NCI-H82 treated with DMSO at 0.1 percent for 48 hours (cell line): ENCODE measurements at regions not wholly inside any gene's neighbourhood (a gene's known extent, or its start where the extent isn't known, plus 50 kb on each side); places are given as distances from the start of the nearest gene placed in this dataset.
"Not testable (repeated sequence)": the region's sequence is repeated elsewhere in the genome, so short reads cannot be mapped to it uniquely, and the experiment has no call there.

Experiments
- DNase-seq: peaks from one replicate; lab custom pipeline; 2025; ENCODE audit not compliant: unreplicated experiment; lab: John Stamatoyannopoulos, UW

GRCh38 chr11:87885084-87885483 lies 290.2 kb downstream of the RAB38 start:
- not testable (repeated sequence) for DNase-seq

DNA sequence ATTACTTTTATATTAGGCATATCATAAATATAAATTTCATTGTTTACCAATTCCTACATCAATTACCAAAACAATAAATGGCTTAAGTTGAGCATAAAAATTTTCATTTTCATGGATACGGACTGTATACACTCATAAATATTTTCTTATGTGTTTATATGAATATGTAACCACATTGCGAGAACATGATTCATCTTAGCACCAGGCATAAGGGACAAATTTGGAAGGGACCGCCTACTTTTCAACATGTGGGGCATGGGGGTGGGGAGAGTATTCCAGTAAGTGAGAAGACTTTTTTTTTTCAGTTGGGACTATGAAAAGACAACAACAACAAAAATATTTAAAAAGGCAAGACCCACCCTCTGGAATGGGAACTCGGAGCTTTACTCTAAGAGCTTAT lies 296.1 kb downstream of the RAB38 start:
- no peak for DNase-seq

GRCh38 chr11:87878373-87878825 lies 296.8 kb downstream of the RAB38 start:
- no peak for DNase-seq

GRCh38 chr11:87871056-87871455 lies 304.2 kb downstream of the RAB38 start:
- no peak for DNase-seq

- DNase-seq, result no peak
Measured at GRCh38 chr11:87870086-87870485, 305.2 kb downstream of the RAB38 start.

GRCh38 chr11:87866951-87867350 lies 308.3 kb downstream of the RAB38 start:
- no peak for DNase-seq

DNA sequence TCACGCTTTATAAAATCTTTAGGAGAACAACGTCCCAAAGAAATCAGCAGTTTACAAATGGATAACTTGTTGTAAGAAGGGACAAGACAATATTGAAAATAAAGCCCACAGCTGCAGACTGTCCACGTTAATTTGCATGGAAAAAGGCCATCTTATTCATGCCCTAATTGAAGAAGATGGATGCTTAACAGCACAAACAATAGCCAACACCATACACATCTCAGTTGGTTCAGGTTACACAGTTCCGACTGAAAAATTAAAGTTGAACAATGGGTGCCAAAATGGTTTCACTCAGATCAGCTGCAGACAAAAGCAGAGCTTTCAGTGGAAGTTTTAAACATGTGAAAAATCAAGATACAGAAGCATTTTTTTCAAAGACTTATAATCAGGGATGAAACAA lies 314.2 kb downstream of the RAB38 start:
- DNase-seq, result no peak

- no peak for DNase-seq
Measured at GRCh38 chr11:87859636-87860035, 315.6 kb downstream of the RAB38 start.

- no peak for DNase-seq
Measured at GRCh38 chr11:87851827-87852226, 323.4 kb downstream of the RAB38 start.

DNA sequence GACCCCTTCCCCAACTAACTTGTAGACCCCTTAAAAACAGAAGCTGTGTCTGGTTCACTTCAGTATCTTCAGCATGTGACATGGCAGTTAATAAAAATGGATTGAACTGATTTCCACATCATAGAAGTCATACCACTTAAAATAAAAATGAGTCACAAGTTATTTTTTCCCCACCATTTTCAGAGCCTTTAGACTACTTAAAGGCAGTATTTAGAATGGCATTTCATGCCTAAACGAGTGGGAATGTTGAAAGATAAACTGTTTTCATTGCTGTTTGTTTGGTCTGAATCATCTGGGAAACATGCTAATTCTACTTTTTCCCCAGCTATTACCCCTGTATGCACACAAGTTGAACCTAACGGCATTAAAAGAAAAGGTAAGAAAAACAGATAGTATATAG lies 324.0 kb downstream of the RAB38 start:
- DNase-seq, result no peak

- no peak for DNase-seq
Measured at GRCh38 chr11:87849216-87849615, 326.0 kb downstream of the RAB38 start.

DNA sequence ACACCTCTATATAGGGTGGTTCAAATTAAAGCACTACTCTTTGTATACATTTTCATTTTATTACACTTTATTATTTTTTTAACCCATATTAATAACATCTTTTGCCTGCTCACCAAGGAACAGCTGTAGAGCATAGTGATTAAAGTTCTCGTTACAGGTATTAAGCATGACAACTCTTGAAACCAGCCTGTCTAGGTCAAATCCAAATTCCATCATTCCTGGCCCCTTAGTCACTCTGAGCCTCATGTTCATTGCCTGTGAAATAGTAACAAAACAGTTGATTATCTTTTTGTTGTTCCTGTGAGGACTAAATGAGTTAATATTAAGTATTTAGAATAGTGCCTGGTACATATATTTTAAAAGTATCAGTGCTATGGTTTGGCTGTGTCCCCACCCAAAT lies 334.5 kb downstream of the RAB38 start:
- no peak for DNase-seq

- DNase-seq, result no peak
Measured at GRCh38 chr11:87832211-87832610, 343.0 kb downstream of the RAB38 start.

DNA sequence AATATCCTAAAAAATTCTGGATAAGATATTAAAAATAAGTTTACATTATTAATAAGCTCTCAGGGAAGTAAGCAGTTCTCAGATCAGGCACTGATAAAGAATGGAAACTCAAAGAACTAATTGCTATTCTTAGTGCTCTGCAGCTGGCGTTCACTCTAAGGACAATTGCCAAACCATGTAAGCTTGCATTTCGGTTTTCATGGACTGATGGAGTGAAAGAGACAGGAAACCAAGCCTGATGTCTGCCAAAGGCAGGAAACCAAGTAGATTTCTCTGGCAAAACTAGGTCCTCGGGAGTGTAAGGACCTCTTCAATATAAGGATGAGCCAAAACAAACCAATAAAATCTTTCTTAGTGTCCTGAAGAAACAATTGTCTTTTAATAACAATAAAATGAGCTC lies 355.2 kb downstream of the RAB38 start:
- DNase-seq, result no peak

GRCh38 chr11:87819151-87819550 lies 356.1 kb downstream of the RAB38 start:
- no peak for DNase-seq

GRCh38 chr11:87812571-87813365 lies 362.5 kb downstream of the RAB38 start:
- DNase-seq, result no peak

DNA sequence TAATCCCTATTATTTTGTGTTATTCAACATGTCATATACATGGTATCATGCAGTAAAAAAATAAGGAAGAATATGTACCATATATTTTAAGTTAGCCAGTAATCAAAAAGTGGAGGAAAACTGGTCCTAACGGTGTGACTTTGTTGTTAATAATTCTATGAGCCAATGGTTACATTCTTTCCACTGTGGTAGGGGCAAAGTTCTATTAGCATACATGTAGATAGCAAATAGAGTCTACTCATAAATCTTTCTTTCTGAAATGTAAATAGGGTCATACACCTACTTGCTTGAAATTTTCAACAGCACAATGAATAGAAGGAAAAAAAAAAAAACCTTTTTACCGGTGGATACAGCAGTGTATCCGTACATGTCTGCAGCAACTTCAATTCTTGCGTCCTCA lies 364.8 kb downstream of the RAB38 start:
- DNase-seq, result no peak

DNA sequence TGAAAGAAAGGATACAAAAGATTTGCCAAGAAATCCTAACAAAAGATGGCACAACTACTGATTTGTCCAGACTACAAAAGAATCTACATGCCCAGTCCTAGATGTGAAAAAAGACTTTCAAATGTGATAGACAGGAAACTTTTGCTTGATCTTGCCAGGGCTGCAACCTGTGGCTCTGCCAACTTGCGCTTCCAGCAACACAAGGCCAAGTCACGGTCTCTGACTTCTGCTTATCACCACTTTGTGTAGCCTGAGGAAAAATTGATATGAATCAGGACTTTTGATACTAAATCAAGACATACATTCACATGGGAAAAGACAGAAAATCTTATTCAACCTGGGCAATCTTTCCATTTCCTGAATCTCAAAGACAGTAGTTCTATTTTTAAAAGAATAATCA lies 366.0 kb downstream of the RAB38 start:
- no peak for DNase-seq

- no peak for DNase-seq
Measured at GRCh38 chr11:87804176-87804575, 371.1 kb downstream of the RAB38 start.

DNA sequence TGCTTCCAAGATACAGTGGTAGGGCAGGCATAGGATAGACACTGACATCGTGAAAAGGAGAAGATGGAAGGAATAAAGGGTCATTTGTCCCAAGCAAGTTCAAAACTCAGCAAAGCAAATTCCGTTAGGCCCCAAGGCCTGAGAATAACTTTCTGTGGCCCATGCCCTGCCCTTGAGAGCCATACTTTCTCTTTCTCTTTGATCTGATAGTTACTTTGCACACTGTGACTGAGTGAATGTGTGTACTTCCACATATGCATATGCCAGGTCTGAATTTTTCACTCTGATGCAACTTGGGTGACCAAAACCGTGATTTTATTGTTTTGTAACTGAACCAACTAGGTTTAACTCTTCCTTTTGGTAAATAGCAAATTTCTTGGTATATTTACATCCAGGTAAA lies 371.5 kb downstream of the RAB38 start:
- no peak for DNase-seq

DNA sequence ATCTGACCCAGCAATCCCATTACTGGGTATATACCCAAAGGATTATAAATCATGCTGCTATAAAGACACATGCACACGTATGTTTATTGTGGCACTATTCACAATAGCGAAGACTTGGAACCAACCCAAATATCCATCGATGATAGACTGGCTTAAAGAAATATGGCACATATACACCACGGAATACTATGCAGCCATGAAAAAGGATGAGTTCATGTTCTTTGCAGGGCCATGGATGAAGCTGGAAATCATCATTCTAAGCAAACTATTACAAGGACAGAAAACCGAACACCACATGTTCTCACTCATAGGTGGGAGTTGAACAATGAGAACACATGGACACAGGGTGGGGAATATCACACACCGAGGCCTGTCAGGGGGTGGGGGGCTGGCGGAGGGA lies 390.4 kb downstream of the RAB38 start:
- DNase-seq, result not testable (repeated sequence)

GRCh38 chr11:87780068-87780413 lies 395.2 kb downstream of the RAB38 start:
- DNase-seq, result no peak
